Fibroblast of lung (primary cell): ENCODE measurements at regions not wholly inside any gene's neighbourhood (a gene's known extent, or its start where the extent isn't known, plus 50 kb on each side); places are given as distances from the start of the nearest gene placed in this dataset.

Experiments
- CTCF ChIP-seq, 2 donors: IDR thresholded peaks in 1 of 2; conservative IDR thresholded peaks in 1 of 2; 1 replicate in 1 of 2; 2 replicates in 1 of 2; pipeline ENCODE4 v1.5.1; 2011 to 2012; ENCODE audit warnings: low read length in 2 of 2, control low read depth in 1 of 2, inconsistent platforms in 1 of 2, low read depth in 1 of 2, mild to moderate bottlenecking in 1 of 2
- EZH2 ChIP-seq: IDR thresholded peaks from 2 replicates; pipeline ENCODE4 v1.5.1; 2012; ENCODE audit warnings: low read length, control low read depth, mild to moderate bottlenecking; ENCODE audit errors: missing control alignments

- TF ChIP-seq CTCF (conservative IDR thresholded peaks at IDR 0.05 in 1 of 2, IDR thresholded peaks at IDR 0.05 in 1 of 2; ENCODE audit: low read depth in 1 of 2, low read length in 2 of 2) (no peak), EZH2 (no peak)
Observed at GRCh38 chr9:75539523-75539922, 350.9 kb upstream of the PCSK5 start.
